Stimulated activated CD8-positive, alpha-beta memory T cell treated with anti-CD3 and anti-CD28 coated beads, Interleukin-15, amount 100 ng/mL, for 1 hour (primary cell): ENCODE measurements at regions not wholly inside any gene's neighbourhood (a gene's known extent, or its start where the extent isn't known, plus 50 kb on each side); places are given as distances from the start of the nearest gene placed in this dataset.

ENCODE experiments used
- DNase-seq: peaks from one replicate; pipeline ENCODE4 v3.0.0-alpha.2; 2020; ENCODE audit warnings: low read depth

GRCh38 chr11:70824605-70825245, 426.4 kb downstream of the CTTN start:
- DNase-seq, result no peak

- no peak for DNase-seq
These were observed 426.4 kb downstream of the SHANK2 start for GRCh38 chr11:70825893-70826540.

DNA sequence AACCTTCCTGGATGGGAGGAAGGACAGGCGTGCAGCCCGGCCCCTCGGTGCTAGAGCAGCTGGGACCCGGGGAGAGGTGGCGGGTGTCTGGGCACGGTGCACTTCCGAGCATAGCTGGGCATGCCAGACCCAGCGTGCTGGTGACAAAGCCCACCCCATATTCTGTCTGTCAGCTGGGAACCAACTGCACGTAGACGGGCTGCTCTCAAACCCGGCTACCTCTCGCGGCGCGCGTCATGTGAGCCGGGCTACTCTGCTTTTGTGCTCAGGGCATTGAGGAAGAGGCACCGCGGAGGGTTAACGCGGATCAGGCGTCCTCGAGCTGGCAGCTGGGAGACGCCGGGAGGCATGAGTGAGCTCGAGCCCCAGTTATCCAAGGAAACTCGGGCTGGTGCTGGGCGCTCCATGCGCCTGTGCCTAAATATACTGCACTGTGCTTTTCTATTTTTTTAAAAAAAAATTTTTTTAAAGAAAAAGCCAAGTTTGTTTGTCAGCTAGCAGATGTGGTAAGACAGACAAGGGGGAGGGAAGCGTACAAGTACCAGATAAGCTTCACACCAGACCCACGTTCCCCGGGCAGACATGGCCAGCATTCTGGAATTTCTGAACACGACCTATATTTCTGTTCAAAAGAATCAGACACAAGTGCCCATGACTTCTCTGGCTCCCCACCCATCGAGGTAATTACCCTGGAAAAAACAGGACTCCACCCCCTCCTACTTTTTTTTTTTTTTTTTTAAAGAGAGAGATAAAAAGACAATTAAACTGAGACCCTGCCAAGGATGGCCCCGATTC, 425.6 kb downstream of the SHANK2 start:
- no peak for DNase-seq

- DNase-seq, result no peak
These were observed 423.7 kb downstream of the SHANK2 start for GRCh38 chr11:70828593-70829082.

GRCh38 chr11:70829134-70829885, 423.1 kb downstream of the SHANK2 start:
- no peak for DNase-seq

- DNase-seq, result no peak
These were observed 422.5 kb downstream of the SHANK2 start for GRCh38 chr11:70829886-70830272.

GRCh38 chr11:70833011-70833410, 419.4 kb downstream of the SHANK2 start:
- no peak for DNase-seq

- DNase-seq, result no peak
These were observed 418.8 kb downstream of the SHANK2 start for GRCh38 chr11:70833554-70833953.

DNA sequence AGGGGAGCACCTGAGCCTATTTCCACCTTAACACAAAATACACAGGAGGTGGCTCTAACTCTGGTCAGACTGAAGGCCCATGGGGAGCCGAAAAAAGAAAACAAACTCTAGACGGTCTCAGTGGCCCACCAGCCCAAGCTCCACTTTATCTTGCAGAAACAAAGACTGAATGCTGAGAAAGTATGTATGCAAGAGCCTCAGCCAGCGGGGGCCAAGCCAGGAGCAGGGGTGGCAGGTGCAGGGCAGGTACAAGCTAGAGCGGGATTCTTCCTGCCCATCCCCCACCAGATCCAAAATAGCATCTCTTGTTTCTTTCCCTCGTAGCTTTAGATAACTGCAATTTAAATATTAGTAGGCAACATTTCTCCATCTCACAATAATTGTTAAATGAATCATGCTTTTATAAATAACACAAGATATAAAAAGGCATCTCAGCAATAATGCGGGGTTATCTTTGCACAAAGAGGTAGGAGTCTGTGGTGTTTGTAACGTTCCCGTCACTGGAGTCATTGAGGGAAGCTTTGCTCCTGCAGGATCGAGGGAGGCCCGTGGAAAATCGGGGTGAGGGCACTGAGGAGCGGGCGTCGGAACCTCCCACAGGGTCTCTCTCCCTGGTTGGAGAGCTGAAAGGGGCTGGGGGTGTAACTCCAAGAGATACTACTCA, 418.0 kb downstream of the SHANK2 start:
- DNase-seq, result no peak

DNA sequence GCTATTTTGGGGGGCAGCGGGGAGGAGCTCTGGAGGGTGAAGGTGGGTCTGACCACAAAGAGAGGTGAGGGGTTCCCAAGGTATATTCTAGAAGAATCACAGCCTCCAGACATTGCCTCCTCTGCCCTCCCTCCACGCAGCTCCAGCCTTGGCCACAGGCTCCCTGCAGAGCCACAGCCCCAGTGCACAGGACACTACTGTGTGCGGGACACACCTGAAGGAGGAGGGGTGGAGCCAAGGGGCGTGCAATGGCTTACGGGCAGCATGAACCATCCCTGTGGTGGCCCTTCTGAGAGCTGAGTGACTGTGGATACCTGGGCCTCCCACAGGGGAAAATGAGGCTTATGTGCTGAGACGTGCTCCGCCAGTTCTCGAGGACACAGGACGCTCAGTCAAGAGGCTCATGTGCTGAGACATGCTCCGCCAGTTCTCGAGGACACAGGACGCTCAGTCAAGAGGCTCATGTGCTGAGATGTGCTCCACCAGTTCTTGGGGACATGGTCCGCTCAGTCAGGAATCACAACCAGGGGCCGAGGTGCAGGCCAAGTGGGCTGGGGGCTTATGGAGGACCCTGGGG, 417.3 kb downstream of the SHANK2 start:
- no peak for DNase-seq

DNA sequence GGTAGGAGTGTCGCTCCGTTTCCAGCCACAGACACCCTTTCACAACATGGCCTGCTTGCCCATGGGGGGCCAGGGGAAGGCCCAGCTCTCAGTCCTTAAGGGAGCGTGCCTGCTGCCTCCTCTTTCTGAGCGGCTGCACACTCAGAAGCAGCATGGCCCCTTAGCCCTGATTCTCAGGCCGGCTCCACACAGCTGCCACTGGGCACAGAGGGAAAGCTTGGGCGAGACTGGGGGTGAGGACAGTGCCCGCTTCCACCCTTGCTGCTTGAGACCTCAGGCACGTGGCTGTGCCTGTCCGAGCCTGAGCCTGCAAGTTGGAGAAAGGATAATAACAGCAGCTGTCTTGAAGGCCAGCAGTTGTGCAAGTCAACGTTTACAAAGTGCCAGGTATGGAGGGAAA, 416.3 kb downstream of the SHANK2 start:
- DNase-seq, result no peak

DNA sequence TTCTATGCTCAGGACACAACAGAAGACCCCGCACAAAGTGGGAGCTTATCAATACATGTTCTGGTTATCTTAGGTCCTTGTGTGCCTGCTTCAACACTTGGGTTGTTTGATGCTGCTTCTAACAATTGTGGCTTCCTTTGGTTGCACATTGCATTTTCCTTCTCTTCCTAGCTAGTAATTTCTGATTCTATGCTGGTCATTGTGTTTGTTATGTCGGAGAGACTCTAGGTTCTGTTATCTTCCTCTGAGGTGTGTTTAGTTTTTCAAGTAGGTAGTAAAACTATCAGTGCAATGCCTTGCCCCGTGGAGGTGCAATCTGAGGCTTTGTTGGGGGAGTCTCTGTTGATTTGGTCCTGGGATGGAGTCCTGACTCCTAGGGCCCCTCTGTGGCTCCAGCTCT, 414.2 kb downstream of the SHANK2 start:
- DNase-seq, result no peak

DNA sequence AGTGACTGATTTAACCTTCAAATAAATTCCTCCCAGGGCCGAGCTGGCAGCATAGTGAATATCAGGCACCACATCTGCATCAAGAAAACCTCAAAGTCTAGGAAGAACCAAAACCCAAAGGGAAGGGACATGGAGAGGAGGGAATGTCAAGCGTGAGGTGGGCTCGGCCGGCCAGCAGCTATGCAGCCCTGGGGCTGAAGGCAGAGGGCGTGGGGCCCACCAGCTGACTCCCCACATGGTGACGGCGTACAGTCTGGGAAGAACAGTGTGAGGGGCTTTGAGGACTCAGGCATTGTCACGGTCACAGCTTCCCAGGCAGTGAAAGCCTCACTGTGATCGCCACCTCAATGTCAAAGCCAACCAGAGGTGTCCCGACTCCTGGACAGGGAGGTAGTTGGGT, 412.5 kb downstream of the SHANK2 start:
- DNase-seq, result no peak

DNA sequence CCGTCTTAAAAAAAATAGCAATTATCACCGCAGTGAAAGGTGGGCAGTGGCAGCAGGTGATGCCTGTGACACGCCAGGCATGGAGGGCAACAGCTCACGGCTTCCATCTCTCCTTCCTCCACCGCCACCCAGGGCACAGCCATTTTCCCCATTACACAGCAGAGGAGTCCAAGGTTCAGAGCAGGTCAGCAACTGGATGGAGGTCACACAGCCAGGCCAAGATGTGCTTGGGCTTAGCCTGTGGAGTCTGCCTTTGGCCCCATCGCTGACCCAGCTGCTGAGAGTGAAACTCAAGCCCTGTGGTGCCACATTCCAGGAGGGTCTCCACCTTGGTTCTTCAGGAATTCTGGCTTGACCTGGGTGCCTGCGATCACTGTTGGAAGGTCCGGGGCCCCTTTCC, 411.1 kb downstream of the SHANK2 start:
- no peak for DNase-seq

GRCh38 chr11:70842256-70842655, 410.1 kb downstream of the SHANK2 start:
- DNase-seq, result no peak

DNA sequence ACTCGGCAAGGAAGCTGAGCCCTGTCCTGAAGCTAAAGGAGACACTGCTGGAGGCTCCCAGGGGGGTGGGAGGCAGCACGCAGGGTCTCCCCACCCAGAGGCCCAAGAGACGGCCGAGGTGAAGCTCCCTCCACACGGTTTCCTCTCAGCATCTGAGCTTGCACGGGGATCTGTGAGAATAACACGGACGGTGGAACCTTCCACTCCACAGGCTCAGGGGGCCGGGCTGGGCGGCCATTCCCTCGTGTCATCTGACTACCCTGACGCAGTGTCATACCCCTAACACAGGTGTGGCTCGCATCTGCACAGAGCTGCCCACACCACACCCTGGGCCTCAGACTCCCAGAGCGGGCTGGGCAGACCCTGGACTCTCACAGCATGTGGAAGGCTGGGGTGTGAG, 409.7 kb downstream of the SHANK2 start:
- DNase-seq, result no peak

DNA sequence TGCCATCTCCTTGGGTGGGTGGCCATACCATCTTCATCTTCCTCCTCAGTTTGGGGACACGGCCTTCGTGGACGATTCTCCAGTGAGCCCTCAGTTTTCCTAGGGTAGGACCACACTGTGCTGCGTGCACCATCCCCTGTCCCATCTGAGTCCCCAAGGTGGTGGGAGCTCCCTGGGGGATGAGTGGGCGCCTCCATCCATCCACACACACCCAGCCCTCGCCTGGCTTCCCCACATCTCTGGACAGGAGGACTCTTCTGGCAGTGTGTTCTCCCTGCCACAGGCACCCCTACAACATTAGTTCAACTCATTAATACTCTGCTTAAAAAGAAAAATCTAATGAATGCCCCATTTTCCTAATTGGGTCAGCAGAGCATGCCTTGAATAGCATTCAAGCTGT, 408.5 kb downstream of the SHANK2 start:
- no peak for DNase-seq

- DNase-seq, result no peak
These were observed 408.0 kb downstream of the SHANK2 start for GRCh38 chr11:70844387-70844786.

DNA sequence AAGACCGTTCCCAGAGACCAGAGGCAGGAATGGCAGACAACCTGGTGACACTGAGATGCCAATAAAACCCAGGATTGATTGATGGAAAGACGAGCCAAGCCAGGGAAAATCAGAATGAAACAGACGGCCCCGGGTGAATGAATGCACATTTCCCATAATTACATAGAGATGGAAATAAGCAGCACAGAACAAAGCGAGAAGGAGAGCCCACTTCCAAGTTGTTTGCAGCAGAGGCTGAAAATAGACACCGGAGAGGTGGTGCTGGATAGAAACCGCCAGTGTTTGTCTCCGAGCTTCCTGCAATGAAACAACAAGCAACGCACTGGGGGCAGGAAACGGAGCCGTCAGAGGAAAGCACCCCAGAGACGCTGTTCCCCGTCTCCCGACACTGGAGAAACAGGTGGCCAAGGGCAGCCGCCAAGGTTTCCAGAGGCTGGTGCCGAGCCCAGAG, 406.8 kb downstream of the SHANK2 start:
- no peak for DNase-seq

- DNase-seq, result no peak
These were observed 405.4 kb downstream of the SHANK2 start for GRCh38 chr11:70846781-70847655.
